GM12864 (cell line): ENCODE measurements at regions not wholly inside any gene's neighbourhood (a gene's known extent, or its start where the extent isn't known, plus 50 kb on each side); places are given as distances from the start of the nearest gene placed in this dataset.

Experiments
- DNase-seq: peaks from one replicate; pipeline ENCODE4 v3.0.0-alpha.2; 2011; ENCODE audit warnings: low read depth
- H3K4me3 ChIP-seq: 2 replicates; pipeline ENCODE4 v1.5.1; 2011; ENCODE audit warnings: mild to moderate bottlenecking, low read depth, low read length, control low read depth
- TF ChIP-seq, protein P1 (sequence below): IDR thresholded peaks from 2 replicates; pipeline ENCODE4 v1.5.1; 2011; ENCODE audit warnings: low read depth, mild to moderate bottlenecking, moderate library complexity, low read length, control low read depth, inconsistent platforms; ENCODE audit errors: missing control alignments

GRCh38 chr11:29271616-29272015 lies 745.2 kb downstream of the KCNA4 start:
- H3K4me3 ChIP-seq: no peak overlapping the region
- TF ChIP-seq, protein P1, sequence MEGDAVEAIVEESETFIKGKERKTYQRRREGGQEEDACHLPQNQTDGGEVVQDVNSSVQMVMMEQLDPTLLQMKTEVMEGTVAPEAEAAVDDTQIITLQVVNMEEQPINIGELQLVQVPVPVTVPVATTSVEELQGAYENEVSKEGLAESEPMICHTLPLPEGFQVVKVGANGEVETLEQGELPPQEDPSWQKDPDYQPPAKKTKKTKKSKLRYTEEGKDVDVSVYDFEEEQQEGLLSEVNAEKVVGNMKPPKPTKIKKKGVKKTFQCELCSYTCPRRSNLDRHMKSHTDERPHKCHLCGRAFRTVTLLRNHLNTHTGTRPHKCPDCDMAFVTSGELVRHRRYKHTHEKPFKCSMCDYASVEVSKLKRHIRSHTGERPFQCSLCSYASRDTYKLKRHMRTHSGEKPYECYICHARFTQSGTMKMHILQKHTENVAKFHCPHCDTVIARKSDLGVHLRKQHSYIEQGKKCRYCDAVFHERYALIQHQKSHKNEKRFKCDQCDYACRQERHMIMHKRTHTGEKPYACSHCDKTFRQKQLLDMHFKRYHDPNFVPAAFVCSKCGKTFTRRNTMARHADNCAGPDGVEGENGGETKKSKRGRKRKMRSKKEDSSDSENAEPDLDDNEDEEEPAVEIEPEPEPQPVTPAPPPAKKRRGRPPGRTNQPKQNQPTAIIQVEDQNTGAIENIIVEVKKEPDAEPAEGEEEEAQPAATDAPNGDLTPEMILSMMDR: no peak
- DNase-seq: no peak

GRCh38 chr11:29268733-29269132 lies 748.1 kb downstream of the KCNA4 start:
- H3K4me3 ChIP-seq: no peak overlapping the region
- no peak for DNase-seq
- TF ChIP-seq, protein P1: no peak

DNA sequence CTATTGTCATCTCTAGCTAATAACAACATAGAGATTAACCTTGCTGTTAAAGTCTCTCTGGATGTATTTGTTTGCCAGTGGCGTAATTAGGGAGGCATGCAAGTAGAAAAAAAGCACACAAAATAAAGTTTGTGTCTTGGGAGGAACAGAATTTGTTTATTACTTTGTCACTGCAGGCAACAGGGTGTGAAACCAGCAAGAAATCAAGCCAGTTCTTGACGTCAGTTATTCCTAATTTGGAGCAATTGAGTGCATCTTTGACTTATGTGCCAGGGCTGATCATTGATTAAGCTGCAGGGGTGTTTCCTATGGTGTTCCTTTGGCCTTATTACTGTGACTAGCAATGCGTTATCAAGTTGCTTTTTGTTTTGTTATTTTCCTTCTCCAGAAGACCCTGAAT lies 751.0 kb downstream of the KCNA4 start:
- TF ChIP-seq, protein P1: no peak
- no peak overlapping the region for H3K4me3 ChIP-seq
- DNase-seq: no peak

DNA sequence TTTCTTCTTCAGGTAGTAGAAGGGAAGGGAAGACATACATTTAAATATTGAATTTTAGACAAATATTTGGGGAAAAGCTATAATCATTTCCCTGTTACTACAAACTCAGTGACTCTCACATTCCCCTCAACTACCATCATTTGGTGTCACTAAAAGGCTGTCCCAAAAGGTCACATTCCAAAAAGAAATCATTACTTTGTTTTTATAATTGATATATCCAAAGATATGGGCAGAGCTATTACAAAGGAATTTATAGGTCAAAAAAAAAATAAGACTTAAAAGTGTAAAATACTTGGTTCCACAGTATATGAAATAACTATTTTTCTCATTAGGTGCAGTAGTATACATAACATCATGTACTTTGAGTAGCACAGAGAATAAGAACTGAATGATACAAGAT lies 751.4 kb downstream of the KCNA4 start:
- DNase-seq: no peak
- no peak overlapping the region for H3K4me3 ChIP-seq
- TF ChIP-seq, protein P1: no peak

DNA sequence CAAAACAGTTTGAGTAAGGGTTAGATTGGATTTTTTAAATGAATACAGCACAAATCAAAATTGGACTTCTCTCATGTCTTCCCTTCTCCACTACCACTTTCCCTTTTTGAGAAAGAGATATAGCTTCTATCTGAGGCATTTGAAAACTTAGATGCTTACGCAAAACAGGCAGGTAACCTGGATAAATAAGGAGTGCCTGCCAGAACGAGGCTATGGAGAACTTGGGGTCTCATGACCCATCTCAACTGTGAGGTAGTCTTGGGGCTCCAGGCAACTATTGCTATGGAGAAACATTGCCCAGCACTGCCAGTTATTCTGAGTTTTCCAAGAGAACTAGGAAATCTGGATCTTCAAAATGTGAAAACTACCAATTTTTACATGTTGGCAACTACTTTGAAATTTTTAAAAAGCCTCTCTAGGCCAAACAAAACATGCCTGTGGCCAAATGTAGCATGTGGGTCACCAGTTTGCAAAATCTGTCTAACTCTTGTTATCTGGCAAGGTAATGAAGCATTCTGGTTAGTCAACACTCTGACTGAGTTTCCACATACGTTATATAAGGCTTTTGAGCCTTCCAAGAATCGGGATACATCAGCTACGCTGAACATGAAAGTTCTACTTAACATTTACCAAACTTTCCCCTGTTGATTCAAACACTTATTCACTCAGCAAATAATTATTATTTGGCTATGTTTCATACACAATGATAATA lies 752.7 kb downstream of the KCNA4 start:
- no peak overlapping the region for H3K4me3 ChIP-seq
- TF ChIP-seq, protein P1: no peak
- no peak for DNase-seq

DNA sequence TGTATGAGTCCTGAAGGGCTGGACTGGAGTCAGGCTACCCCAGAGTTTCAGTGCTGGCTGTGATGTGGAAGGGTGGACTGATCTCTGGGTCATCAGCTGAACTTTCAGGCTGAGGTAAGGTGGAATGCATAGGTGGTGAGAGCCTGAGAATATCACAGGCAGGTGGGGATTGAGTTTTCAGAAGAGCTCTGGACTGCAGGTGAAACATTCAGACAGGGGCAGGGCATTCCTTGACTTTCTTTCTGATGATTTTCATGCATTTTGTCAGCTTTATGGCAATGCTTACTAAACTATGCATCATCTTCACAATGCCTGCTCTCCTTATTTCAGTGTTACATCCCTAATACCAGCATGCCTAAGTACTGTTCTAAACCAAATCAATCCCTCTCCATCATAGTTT lies 755.0 kb downstream of the KCNA4 start:
- no peak for DNase-seq
- H3K4me3 ChIP-seq: no peak overlapping the region
- TF ChIP-seq, protein P1: no peak
